SK-N-SH treated with all-trans-retinoic acid at 6 μM for 48 hours (cell line): ENCODE measurements at regions not wholly inside any gene's neighbourhood (a gene's known extent, or its start where the extent isn't known, plus 50 kb on each side); places are given as distances from the start of the nearest gene placed in this dataset.

Source experiments
- ATAC-seq: fragments of 200-7000 bp; cut with Tn5 transposase; 3 replicates; pipeline ENCODE4 v1.9.1; 2020; ENCODE audit warnings: mild to moderate bottlenecking, moderate library complexity
- ARNTL ChIP-seq: fragments of 450-650 bp; formaldehyde crosslinking; IDR thresholded peaks from 2 replicates; pipeline ENCODE4 v1.5.0; 2020; ENCODE audit warnings: low read depth, mild to moderate bottlenecking, moderate library complexity, borderline replicate concordance
- BACH2 ChIP-seq: fragments of 250-450 bp; sonication (Bioruptor Pico); IDR thresholded peaks from 2 replicates; pipeline ENCODE4 v1.9.0; 2021; ENCODE audit warnings: mild to moderate bottlenecking, borderline replicate concordance
- CSDC2 ChIP-seq: fragments of 250-450 bp; sonication (Bioruptor Pico); IDR thresholded peaks from 2 replicates; pipeline ENCODE4 v1.5.0; 2020; ENCODE audit warnings: mild to moderate bottlenecking, moderate library complexity
- ESRRG ChIP-seq: fragments of 250-450 bp; sonication (Bioruptor Pico); IDR thresholded peaks from 2 replicates; pipeline ENCODE4 v1.6.1; 2021; ENCODE audit warnings: mild to moderate bottlenecking
- ISL1 ChIP-seq: fragments of 250-450 bp; sonication (Bioruptor Pico); IDR thresholded peaks from 2 replicates; pipeline ENCODE4 v2.1.2; 2022; ENCODE audit warnings: mild to moderate bottlenecking, moderate library complexity
- OSR1 ChIP-seq: fragments of 250-450 bp; sonication (Bioruptor Pico); IDR thresholded peaks from 2 replicates; pipeline ENCODE4 v1.8.0; 2022; ENCODE audit warnings: moderate library complexity, mild to moderate bottlenecking, inconsistent platforms
- PPARA ChIP-seq: fragments of 250-450 bp; sonication (Bioruptor Pico); IDR thresholded peaks from 2 replicates; pipeline ENCODE4 v1.5.0; 2020; ENCODE audit warnings: mild to moderate bottlenecking, borderline replicate concordance
- RARB ChIP-seq: fragments of 250-450 bp; sonication (Bioruptor Pico); IDR thresholded peaks from 2 replicates; pipeline ENCODE4 v1.8.0; 2021; ENCODE audit warnings: mild to moderate bottlenecking, moderate library complexity
- SNAI2 ChIP-seq: fragments of 250-450 bp; sonication (Bioruptor Pico); IDR thresholded peaks from 2 replicates; pipeline ENCODE4 v1.5.0; 2020; ENCODE audit warnings: mild to moderate bottlenecking, moderate library complexity
- TCF4 ChIP-seq: fragments of 250-450 bp; sonication (Bioruptor Pico); IDR thresholded peaks from 2 replicates; pipeline ENCODE4 v1.8.0; 2021; ENCODE audit warnings: mild to moderate bottlenecking, moderate library complexity, borderline replicate concordance
- TOX ChIP-seq: fragments of 250-450 bp; sonication (Bioruptor Pico); IDR thresholded peaks from 2 replicates; pipeline ENCODE4 v1.8.0; 2021; ENCODE audit warnings: mild to moderate bottlenecking, moderate library complexity, borderline replicate concordance
- ZFP3 ChIP-seq: fragments of 250-450 bp; sonication (Bioruptor Pico); IDR thresholded peaks from 2 replicates; pipeline ENCODE4 v1.5.0; 2020; ENCODE audit warnings: mild to moderate bottlenecking, moderate library complexity
- ZFP30 ChIP-seq: fragments of 450-650 bp; formaldehyde crosslinking; IDR thresholded peaks from 2 replicates; pipeline ENCODE4 v1.5.0; 2022; ENCODE audit warnings: mild to moderate bottlenecking, moderate library complexity
- ZNF70 ChIP-seq: fragments of 450-650 bp; formaldehyde crosslinking; IDR thresholded peaks from 2 replicates; pipeline ENCODE4 v1.5.0; 2020; ENCODE audit warnings: mild to moderate bottlenecking, moderate library complexity
- ZNF8 ChIP-seq: fragments of 450-650 bp; formaldehyde crosslinking; IDR thresholded peaks from 2 replicates; pipeline ENCODE4 v1.5.0; 2020; ENCODE audit warnings: mild to moderate bottlenecking, moderate library complexity
- TF ChIP-seq, protein P1 (sequence below): fragments of 250-450 bp; sonication (Bioruptor Pico); IDR thresholded peaks from 2 replicates; pipeline ENCODE4 v1.5.1; 2021; ENCODE audit warnings: mild to moderate bottlenecking, moderate library complexity
- TF ChIP-seq, protein P2 (sequence below): fragments of 250-450 bp; sonication (Bioruptor Pico); IDR thresholded peaks from 2 replicates; pipeline ENCODE4 v1.5.1; 2020; ENCODE audit warnings: low read depth, mild to moderate bottlenecking, moderate library complexity
- TF ChIP-seq, protein P3 (sequence below): fragments of 250-450 bp; sonication (Bioruptor Pico); IDR thresholded peaks from 2 replicates; pipeline ENCODE4 v1.8.0; 2020; ENCODE audit warnings: mild to moderate bottlenecking, moderate library complexity, borderline replicate concordance
- TF ChIP-seq, protein P4 (sequence below): fragments of 250-450 bp; sonication (Bioruptor Pico); IDR thresholded peaks from 2 replicates; pipeline ENCODE4 v1.8.0; 2021; ENCODE audit warnings: low read depth, mild to moderate bottlenecking, moderate library complexity, borderline replicate concordance
- TF ChIP-seq, protein P5 (sequence below): fragments of 250-450 bp; sonication (Bioruptor Pico); IDR thresholded peaks from 2 replicates; pipeline ENCODE4 v1.5.0; 2020; ENCODE audit warnings: mild to moderate bottlenecking, moderate library complexity

DNA sequence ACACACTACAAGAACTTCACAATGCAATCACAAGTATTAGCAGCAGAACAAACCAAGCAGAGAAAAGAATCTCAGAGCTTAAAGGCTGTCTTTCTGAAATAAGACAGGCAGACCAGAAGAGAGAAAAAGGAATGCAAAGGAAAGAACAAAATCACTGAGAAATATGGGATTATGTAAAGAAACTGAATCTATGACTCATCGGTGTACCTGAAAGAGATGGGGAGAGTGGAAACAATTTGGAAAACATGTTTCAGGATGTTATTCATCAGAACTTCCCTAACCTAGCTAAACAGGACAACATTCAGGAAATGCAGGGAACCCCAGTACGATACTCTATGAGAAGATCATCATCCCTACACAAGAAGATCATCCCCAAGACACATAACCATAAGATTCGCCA is 499.0 kb upstream of the CHAC2 start:
- no peak for ATAC-seq
- TF ChIP-seq ESRRG (CRISPR knock-in tag) (no peak), BACH2 (CRISPR knock-in tag) (no peak), ZNF8 (CRISPR knock-in tag) (no peak), ZFP3 (CRISPR knock-in tag) (no peak), OSR1 (CRISPR knock-in tag) (no peak), CSDC2 (no peak), ARNTL (CRISPR knock-in tag) (no peak), SNAI2 (no peak)
- TF ChIP-seq, protein P1, sequence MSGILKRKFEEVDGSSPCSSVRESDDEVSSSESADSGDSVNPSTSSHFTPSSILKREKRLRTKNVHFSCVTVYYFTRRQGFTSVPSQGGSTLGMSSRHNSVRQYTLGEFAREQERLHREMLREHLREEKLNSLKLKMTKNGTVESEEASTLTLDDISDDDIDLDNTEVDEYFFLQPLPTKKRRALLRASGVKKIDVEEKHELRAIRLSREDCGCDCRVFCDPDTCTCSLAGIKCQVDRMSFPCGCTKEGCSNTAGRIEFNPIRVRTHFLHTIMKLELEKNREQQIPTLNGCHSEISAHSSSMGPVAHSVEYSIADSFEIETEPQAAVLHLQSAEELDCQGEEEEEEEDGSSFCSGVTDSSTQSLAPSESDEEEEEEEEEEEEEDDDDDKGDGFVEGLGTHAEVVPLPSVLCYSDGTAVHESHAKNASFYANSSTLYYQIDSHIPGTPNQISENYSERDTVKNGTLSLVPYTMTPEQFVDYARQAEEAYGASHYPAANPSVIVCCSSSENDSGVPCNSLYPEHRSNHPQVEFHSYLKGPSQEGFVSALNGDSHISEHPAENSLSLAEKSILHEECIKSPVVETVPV (CRISPR knock-in tag): no peak
- TF ChIP-seq, protein P2, sequence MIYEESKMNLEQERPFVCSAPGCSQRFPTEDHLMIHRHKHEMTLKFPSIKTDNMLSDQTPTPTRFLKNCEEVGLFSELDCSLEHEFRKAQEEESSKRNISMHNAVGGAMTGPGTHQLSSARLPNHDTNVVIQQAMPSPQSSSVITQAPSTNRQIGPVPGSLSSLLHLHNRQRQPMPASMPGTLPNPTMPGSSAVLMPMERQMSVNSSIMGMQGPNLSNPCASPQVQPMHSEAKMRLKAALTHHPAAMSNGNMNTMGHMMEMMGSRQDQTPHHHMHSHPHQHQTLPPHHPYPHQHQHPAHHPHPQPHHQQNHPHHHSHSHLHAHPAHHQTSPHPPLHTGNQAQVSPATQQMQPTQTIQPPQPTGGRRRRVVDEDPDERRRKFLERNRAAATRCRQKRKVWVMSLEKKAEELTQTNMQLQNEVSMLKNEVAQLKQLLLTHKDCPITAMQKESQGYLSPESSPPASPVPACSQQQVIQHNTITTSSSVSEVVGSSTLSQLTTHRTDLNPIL: no peak
- TF ChIP-seq, protein P3, sequence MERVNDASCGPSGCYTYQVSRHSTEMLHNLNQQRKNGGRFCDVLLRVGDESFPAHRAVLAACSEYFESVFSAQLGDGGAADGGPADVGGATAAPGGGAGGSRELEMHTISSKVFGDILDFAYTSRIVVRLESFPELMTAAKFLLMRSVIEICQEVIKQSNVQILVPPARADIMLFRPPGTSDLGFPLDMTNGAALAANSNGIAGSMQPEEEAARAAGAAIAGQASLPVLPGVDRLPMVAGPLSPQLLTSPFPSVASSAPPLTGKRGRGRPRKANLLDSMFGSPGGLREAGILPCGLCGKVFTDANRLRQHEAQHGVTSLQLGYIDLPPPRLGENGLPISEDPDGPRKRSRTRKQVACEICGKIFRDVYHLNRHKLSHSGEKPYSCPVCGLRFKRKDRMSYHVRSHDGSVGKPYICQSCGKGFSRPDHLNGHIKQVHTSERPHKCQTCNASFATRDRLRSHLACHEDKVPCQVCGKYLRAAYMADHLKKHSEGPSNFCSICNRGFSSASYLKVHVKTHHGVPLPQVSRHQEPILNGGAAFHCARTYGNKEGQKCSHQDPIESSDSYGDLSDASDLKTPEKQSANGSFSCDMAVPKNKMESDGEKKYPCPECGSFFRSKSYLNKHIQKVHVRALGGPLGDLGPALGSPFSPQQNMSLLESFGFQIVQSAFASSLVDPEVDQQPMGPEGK (CRISPR knock-in tag): no peak

DNA sequence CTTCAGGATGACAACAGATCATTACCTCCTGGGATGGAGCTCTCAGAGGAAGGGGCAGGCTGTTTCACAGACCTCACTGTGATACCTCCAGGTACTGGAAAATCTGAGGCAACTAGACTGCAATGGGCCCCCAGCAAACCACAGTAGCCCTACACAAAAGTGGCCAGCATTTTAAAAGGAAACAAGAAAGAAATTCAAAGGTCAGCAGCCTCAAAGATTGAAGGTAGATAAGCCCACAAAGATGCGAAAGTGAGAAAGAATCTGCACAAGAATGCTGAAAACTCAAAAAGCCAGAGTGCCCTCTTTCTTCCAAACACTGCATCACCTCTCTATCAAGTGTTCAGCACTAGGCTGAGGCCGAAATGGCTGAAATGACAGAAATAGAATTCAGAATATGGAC is 499.5 kb upstream of the CHAC2 start:
- TF ChIP-seq, protein P4, sequence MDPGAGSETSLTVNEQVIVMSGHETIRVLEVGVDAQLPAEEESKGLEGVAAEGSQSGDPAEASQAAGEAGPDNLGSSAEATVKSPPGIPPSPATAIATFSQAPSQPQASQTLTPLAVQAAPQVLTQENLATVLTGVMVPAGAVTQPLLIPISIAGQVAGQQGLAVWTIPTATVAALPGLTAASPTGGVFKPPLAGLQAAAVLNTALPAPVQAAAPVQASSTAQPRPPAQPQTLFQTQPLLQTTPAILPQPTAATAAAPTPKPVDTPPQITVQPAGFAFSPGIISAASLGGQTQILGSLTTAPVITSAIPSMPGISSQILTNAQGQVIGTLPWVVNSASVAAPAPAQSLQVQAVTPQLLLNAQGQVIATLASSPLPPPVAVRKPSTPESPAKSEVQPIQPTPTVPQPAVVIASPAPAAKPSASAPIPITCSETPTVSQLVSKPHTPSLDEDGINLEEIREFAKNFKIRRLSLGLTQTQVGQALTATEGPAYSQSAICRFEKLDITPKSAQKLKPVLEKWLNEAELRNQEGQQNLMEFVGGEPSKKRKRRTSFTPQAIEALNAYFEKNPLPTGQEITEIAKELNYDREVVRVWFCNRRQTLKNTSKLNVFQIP (CRISPR knock-in tag): no peak
- ATAC-seq: no peak

DNA sequence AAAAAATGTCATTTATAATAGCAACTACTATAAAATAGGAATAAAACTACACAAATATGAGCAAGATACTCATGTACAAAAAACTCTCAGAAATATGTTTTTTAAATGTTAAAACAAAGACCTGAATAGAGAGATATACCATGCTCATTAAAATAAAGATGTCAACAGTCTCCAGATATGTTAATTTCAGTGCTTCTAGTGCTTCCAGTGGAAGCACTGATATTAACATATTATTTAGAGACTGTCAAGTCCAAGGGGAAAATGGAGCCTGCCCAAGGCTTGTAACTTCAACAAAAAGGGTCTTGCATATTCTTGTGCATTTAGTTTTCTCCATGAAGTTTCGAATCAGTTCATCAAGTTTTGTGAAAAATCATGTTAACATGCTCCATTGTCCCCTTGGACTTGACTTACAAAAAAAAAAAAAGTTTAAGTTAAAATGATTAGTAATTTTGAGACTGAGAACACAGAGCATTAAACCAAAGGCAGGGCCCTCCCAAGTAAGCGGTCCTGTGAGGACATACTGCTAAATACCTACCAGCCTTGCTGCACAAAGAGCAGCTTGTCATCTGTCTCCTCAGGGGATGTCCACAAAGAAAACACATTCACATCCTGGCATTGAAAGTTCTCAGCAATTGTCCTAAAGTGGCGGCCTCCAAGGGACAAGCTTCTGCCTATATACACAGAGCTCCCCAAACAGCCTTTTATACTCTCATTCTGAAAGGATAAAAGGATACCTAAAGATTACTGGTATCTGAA is 501.9 kb upstream of the CHAC2 start:
- no peak for ATAC-seq
- TF ChIP-seq BACH2 (CRISPR knock-in tag): no peak
- TF ChIP-seq CSDC2: no peak
- TF ChIP-seq, protein P2: no peak
- no peak for TF ChIP-seq TOX (CRISPR knock-in tag)
- TF ChIP-seq ARNTL (CRISPR knock-in tag): no peak
- TF ChIP-seq ZNF70 (CRISPR knock-in tag): no peak
- TF ChIP-seq ZFP3 (CRISPR knock-in tag): no peak
- TF ChIP-seq, protein P1 (CRISPR knock-in tag): no peak
- TF ChIP-seq, protein P5, sequence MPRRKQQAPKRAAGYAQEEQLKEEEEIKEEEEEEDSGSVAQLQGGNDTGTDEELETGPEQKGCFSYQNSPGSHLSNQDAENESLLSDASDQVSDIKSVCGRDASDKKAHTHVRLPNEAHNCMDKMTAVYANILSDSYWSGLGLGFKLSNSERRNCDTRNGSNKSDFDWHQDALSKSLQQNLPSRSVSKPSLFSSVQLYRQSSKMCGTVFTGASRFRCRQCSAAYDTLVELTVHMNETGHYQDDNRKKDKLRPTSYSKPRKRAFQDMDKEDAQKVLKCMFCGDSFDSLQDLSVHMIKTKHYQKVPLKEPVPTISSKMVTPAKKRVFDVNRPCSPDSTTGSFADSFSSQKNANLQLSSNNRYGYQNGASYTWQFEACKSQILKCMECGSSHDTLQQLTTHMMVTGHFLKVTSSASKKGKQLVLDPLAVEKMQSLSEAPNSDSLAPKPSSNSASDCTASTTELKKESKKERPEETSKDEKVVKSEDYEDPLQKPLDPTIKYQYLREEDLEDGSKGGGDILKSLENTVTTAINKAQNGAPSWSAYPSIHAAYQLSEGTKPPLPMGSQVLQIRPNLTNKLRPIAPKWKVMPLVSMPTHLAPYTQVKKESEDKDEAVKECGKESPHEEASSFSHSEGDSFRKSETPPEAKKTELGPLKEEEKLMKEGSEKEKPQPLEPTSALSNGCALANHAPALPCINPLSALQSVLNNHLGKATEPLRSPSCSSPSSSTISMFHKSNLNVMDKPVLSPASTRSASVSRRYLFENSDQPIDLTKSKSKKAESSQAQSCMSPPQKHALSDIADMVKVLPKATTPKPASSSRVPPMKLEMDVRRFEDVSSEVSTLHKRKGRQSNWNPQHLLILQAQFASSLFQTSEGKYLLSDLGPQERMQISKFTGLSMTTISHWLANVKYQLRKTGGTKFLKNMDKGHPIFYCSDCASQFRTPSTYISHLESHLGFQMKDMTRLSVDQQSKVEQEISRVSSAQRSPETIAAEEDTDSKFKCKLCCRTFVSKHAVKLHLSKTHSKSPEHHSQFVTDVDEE (CRISPR knock-in tag): no peak
- no peak for TF ChIP-seq ISL1 (CRISPR knock-in tag)
- TF ChIP-seq, protein P4 (CRISPR knock-in tag): no peak
- TF ChIP-seq ZNF8 (CRISPR knock-in tag): no peak
- no peak for TF ChIP-seq TCF4 (CRISPR knock-in tag)
- TF ChIP-seq, protein P3 (CRISPR knock-in tag): no peak
- no peak for TF ChIP-seq RARB (CRISPR knock-in tag)
- no peak for TF ChIP-seq ZFP30 (CRISPR knock-in tag)
- no peak for TF ChIP-seq OSR1 (CRISPR knock-in tag)
- no peak for TF ChIP-seq SNAI2
- TF ChIP-seq PPARA (CRISPR knock-in tag): no peak
